ENCODE measurements at regions not wholly inside any gene's neighbourhood (a gene's known extent, or its start where the extent isn't known, plus 50 kb on each side); places are given as distances from the start of the nearest gene placed in this dataset.

- TF ChIP-seq POLR2A (IDR thresholded peaks at IDR 0.05; ENCODE audit: low read length) (no peak), GATA1 (IDR thresholded peaks at IDR 0.05; ENCODE audit: low read depth, low read length) (no peak)
Observed at GRCh38 chr20:11982955-11983470, 65.3 kb downstream of the BTBD3 start.
